GM12878 (cell line): ENCODE measurements at regions not wholly inside any gene's neighbourhood (a gene's known extent, or its start where the extent isn't known, plus 50 kb on each side); places are given as distances from the start of the nearest gene placed in this dataset.

Experiments
- ATAC-seq: fragments of 200-7000 bp; cut with Tn5 transposase; 3 replicates; pipeline ENCODE4 v1.9.1; 2020; ENCODE audit warnings: mild to moderate bottlenecking, moderate library complexity
- BruUV-seq: library from RNA; stranded (reverse); fragments of 400-500 nt; replicated peaks from 2 replicates; lab custom pipeline; 2021; lab: Mats Ljungman, UMichigan
- CTCF ChIA-PET: fragments of 300-600 bp; sonication (Branson Sonifier 250); formaldehyde crosslinking; extraction: SDS; loops from one replicate; lab custom pipeline; 2021; ENCODE audit warnings: inconsistent platforms; lab: Yijun Ruan, JAX
- POLR2A ChIA-PET: fragments of 350-600 bp; formaldehyde crosslinking; extraction: SDS; loops from one replicate; lab custom pipeline; 2021; ENCODE audit warnings: inconsistent platforms; lab: Charles Lee
- RAD21 ChIA-PET: fragments of 300-600 bp; sonication (Branson Sonifier 250); formaldehyde crosslinking; loops from one replicate; lab custom pipeline; 2023; ENCODE audit warnings: antibody characterized with exemption; ENCODE audit not compliant: unreplicated experiment; lab: Charles Lee
- SMC1A ChIA-PET: fragments of 300-600 bp; sonication (Branson Sonifier 250); formaldehyde crosslinking; loops from one replicate; lab custom pipeline; 2023; ENCODE audit not compliant: unreplicated experiment, uncharacterized antibody; lab: Charles Lee
- DNase-seq: peaks from one replicate; pipeline ENCODE4 v3.0.0-alpha.2; 2011; ENCODE audit warnings: low read depth, low spot score
- FAIRE-seq: peaks from 3 replicates; lab custom pipeline; 2011; peaks lifted over from hg19 to GRCh38; lab: Jason Lieb, UNC
- H2AFZ ChIP-seq: 2 replicates; pipeline ENCODE4 v1.6.0; 2011; ENCODE audit warnings: low read depth, low read length, control low read depth; ENCODE audit not compliant: control insufficient read depth
- H3K27ac ChIP-seq: 2 replicates; pipeline ENCODE4 v1.5.1; 2011; ENCODE audit warnings: control low read depth; ENCODE audit not compliant: control insufficient read depth, insufficient read depth
- H3K27me3 ChIP-seq, 2 experiments: replicated peaks in 1 of 2; 2 replicates each; pipeline versions ENCODE4 v1.6.0 to v1.6.1; 2011; ENCODE audit warnings: low read length in 1 of 2; ENCODE audit not compliant: control insufficient read depth in 2 of 2, insufficient read depth in 2 of 2
- H3K36me3 ChIP-seq, 2 experiments: 2 replicates each; pipeline ENCODE4 v1.5.1; 2011; ENCODE audit warnings: low read length in 1 of 2; ENCODE audit not compliant: control insufficient read depth in 2 of 2, insufficient read depth in 2 of 2
- H3K4me1 ChIP-seq: 2 replicates; pipeline ENCODE4 v1.6.1; 2011; ENCODE audit warnings: mild to moderate bottlenecking, low read length, moderate library complexity, mixed read lengths; ENCODE audit not compliant: control insufficient read depth, insufficient read depth
- H3K4me2 ChIP-seq: 2 replicates; pipeline ENCODE4 v1.6.0; 2011; ENCODE audit warnings: control low read depth; ENCODE audit not compliant: control insufficient read depth, insufficient read depth
- H3K4me3 ChIP-seq: fragments of 200-600 bp; sonication (generic); 2 replicates; pipeline ENCODE4 v1.5.1; 2016
- H3K79me2 ChIP-seq: 2 replicates; pipeline ENCODE4 v1.6.0; 2011; ENCODE audit warnings: low read length; ENCODE audit not compliant: control insufficient read depth, insufficient read depth
- H3K9ac ChIP-seq: 2 replicates; pipeline ENCODE4 v1.8.0; 2011; ENCODE audit warnings: low read length, control low read depth, mixed read lengths; ENCODE audit not compliant: control insufficient read depth, insufficient read depth
- H3K9me3 ChIP-seq: replicated peaks from 3 replicates; pipeline ENCODE4 v1.5.1; 2011; ENCODE audit warnings: mild to moderate bottlenecking, low read length; ENCODE audit not compliant: control insufficient read depth, insufficient read depth
- H4K20me1 ChIP-seq: 2 replicates; pipeline ENCODE4 v1.6.0; 2011; ENCODE audit not compliant: control insufficient read depth, insufficient read depth
- CEBPB ChIP-seq, 2 experiments: fragments of 150-350 bp in 1 of 2; IDR thresholded peaks; 2 replicates each; pipeline ENCODE4 v1.6.1; 2012 to 2014; ENCODE audit warnings: low read depth in 2 of 2, low read length in 2 of 2, borderline replicate concordance in 1 of 2, inconsistent platforms in 1 of 2
- CREM ChIP-seq: IDR thresholded peaks from 2 replicates; pipeline ENCODE4 v1.6.1; 2014; ENCODE audit warnings: antibody characterized with exemption, low read depth
- FOS ChIP-seq: IDR thresholded peaks from 3 replicates; pipeline ENCODE4 v1.6.1; 2011; ENCODE audit warnings: borderline replicate concordance; ENCODE audit not compliant: insufficient read length; ENCODE audit errors: extremely low read depth
- IKZF1 ChIP-seq: fragments of 450-650 bp; conservative IDR thresholded peaks from 2 replicates; pipeline ENCODE4 v1.6.1; 2017; ENCODE audit warnings: antibody characterized with exemption, mild to moderate bottlenecking
- NFIC ChIP-seq: IDR thresholded peaks from 2 replicates; pipeline ENCODE4 v1.6.1; 2012; ENCODE audit warnings: low read depth, mild to moderate bottlenecking, inconsistent platforms, low read length, moderate library complexity
- NFXL1 ChIP-seq: fragments of 450-650 bp; IDR thresholded peaks from 2 replicates; pipeline ENCODE4 v1.6.1; 2017; ENCODE audit warnings: antibody characterized with exemption, mild to moderate bottlenecking, borderline replicate concordance
- POLR2A ChIP-seq: IDR thresholded peaks from 2 replicates; pipeline ENCODE4 v1.6.1; 2011; ENCODE audit warnings: low read depth, mild to moderate bottlenecking, low read length
- POLR2AphosphoS2 ChIP-seq: IDR thresholded peaks from 2 replicates; pipeline ENCODE4 v1.6.1; 2011; ENCODE audit warnings: low read depth, mild to moderate bottlenecking, low read length, improper control_type of control experiment, moderate library complexity
- SKIL ChIP-seq: fragments of 450-650 bp; IDR thresholded peaks from 2 replicates; pipeline ENCODE4 v1.6.1; 2017; ENCODE audit warnings: mild to moderate bottlenecking, low read depth, inconsistent platforms; ENCODE audit not compliant: poor library complexity, severe bottlenecking
- TARDBP ChIP-seq: IDR thresholded peaks from 2 replicates; pipeline ENCODE4 v1.6.1; 2016; ENCODE audit warnings: borderline replicate concordance
- TBL1XR1 ChIP-seq: IDR thresholded peaks from 2 replicates; pipeline ENCODE4 v1.6.1; 2012; ENCODE audit warnings: low read depth, low read length, improper control_type of control experiment
- TCF7 ChIP-seq: IDR thresholded peaks from 2 replicates; pipeline ENCODE4 v1.6.1; 2014; ENCODE audit warnings: antibody characterized with exemption, borderline replicate concordance
- USF1 ChIP-seq: IDR thresholded peaks from 2 replicates; pipeline ENCODE4 v1.6.1; 2011; ENCODE audit warnings: borderline replicate concordance, low read depth, mild to moderate bottlenecking, moderate library complexity, mixed read lengths, low read length; ENCODE audit not compliant: insufficient read depth; ENCODE audit errors: extremely low read length
- YBX1 ChIP-seq: fragments of 450-650 bp; IDR thresholded peaks from 2 replicates; pipeline ENCODE4 v1.6.1; 2016; ENCODE audit warnings: antibody characterized with exemption
- ZSCAN29 ChIP-seq: fragments of 450-650 bp; IDR thresholded peaks from 2 replicates; pipeline ENCODE4 v1.6.1; 2017; ENCODE audit warnings: mild to moderate bottlenecking, moderate library complexity
- WGBS: methylation state at CpG from one replicate; pipeline ENCODE4 v1.1.6; 2016; ENCODE audit warnings: low lambda C conversion rate; ENCODE audit not compliant: insufficient replicate concordance, insufficient coverage; ENCODE audit errors: missing lambda C conversion rate; 5-methylcytosine and 5-hydroxymethylcytosine counted together
- in situ Hi-C: fragments of 300-500 bp; cut with MboI; formaldehyde crosslinking; loops from 9 replicates; pipeline ENCODE4 v1.14.3; 2018; ENCODE audit warnings: mixed read lengths
- intact Hi-C: fragments of 100-400 bp; cut with micrococcal nuclease; formaldehyde crosslinking; loops from one replicate; pipeline ENCODE4 v1.14.2; 2022; ENCODE audit not compliant: unreplicated experiment
- TF ChIP-seq, protein P1 (sequence below): fragments of 450-650 bp; formaldehyde crosslinking; IDR thresholded peaks from 2 replicates; pipeline ENCODE4 v1.4.0; 2020; ENCODE audit warnings: mild to moderate bottlenecking, moderate library complexity
- TF ChIP-seq, protein P2 (sequence below): fragments of 450-650 bp; IDR thresholded peaks from 2 replicates; pipeline ENCODE4 v1.6.1; 2017; ENCODE audit warnings: antibody characterized with exemption, mild to moderate bottlenecking, moderate library complexity

DNA sequence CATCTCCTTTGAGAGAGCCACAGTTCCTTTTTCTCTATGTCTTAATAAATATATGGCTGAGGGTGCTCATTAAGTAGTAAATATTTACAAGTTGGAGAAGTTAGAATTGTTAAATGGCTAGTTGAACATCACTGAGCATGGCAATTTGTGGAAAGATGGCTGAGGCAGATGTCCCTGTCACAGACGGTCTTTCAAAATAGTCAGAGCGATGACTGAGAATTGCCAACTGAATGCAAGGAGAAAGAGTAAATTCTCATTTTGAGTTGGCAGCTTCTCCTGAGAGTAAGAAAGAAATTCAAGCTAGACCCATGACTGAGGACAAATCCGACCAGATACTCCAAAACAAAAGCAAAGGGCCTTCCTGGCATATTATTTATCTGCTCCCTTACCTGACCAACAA is 617.9 kb downstream of the KCTD16 start:
- in situ Hi-C loops, result no loop called here
- POLR2A ChIA-PET, result no interaction called here
- no peak overlapping the region for H3K4me3 ChIP-seq
- FAIRE-seq (no peak), DNase-seq (no peak), ATAC-seq (no peak)
- BruUV-seq, result no TSS peak
- intact Hi-C loops, result no loop called here
- TF ChIP-seq CREM (no peak), TBL1XR1 (no peak), ZSCAN29 (no peak), FOS (no peak), SKIL (no peak), NFIC (no peak), POLR2A (no peak), YBX1 (no peak), POLR2AphosphoS2 (no peak), USF1 (no peak), IKZF1 (no peak), NFXL1 (no peak), CEBPB (IDR thresholded peaks at IDR 0.05; ENCODE audit: borderline replicate concordance in 1 of 2, low read depth in 2 of 2, low read length in 2 of 2) (no peak), TARDBP (no peak), TCF7 (no peak)
- TF ChIP-seq, protein P1, sequence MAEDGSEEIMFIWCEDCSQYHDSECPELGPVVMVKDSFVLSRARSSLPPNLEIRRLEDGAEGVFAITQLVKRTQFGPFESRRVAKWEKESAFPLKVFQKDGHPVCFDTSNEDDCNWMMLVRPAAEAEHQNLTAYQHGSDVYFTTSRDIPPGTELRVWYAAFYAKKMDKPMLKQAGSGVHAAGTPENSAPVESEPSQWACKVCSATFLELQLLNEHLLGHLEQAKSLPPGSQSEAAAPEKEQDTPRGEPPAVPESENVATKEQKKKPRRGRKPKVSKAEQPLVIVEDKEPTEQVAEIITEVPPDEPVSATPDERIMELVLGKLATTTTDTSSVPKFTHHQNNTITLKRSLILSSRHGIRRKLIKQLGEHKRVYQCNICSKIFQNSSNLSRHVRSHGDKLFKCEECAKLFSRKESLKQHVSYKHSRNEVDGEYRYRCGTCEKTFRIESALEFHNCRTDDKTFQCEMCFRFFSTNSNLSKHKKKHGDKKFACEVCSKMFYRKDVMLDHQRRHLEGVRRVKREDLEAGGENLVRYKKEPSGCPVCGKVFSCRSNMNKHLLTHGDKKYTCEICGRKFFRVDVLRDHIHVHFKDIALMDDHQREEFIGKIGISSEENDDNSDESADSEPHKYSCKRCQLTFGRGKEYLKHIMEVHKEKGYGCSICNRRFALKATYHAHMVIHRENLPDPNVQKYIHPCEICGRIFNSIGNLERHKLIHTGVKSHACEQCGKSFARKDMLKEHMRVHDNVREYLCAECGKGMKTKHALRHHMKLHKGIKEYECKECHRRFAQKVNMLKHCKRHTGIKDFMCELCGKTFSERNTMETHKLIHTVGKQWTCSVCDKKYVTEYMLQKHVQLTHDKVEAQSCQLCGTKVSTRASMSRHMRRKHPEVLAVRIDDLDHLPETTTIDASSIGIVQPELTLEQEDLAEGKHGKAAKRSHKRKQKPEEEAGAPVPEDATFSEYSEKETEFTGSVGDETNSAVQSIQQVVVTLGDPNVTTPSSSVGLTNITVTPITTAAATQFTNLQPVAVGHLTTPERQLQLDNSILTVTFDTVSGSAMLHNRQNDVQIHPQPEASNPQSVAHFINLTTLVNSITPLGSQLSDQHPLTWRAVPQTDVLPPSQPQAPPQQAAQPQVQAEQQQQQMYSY (CRISPR knock-in tag), result no peak
- TF ChIP-seq, protein P2, sequence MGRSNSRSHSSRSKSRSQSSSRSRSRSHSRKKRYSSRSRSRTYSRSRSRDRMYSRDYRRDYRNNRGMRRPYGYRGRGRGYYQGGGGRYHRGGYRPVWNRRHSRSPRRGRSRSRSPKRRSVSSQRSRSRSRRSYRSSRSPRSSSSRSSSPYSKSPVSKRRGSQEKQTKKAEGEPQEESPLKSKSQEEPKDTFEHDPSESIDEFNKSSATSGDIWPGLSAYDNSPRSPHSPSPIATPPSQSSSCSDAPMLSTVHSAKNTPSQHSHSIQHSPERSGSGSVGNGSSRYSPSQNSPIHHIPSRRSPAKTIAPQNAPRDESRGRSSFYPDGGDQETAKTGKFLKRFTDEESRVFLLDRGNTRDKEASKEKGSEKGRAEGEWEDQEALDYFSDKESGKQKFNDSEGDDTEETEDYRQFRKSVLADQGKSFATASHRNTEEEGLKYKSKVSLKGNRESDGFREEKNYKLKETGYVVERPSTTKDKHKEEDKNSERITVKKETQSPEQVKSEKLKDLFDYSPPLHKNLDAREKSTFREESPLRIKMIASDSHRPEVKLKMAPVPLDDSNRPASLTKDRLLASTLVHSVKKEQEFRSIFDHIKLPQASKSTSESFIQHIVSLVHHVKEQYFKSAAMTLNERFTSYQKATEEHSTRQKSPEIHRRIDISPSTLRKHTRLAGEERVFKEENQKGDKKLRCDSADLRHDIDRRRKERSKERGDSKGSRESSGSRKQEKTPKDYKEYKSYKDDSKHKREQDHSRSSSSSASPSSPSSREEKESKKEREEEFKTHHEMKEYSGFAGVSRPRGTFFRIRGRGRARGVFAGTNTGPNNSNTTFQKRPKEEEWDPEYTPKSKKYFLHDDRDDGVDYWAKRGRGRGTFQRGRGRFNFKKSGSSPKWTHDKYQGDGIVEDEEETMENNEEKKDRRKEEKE, result no peak
- no peak overlapping the region for H3K9ac ChIP-seq
- no peak overlapping the region for H3K4me2 ChIP-seq
- CTCF ChIA-PET, result no interaction called here
- RAD21 ChIA-PET, result no interaction called here
- no peak overlapping the region for H2AFZ ChIP-seq
- no peak overlapping the region for H3K27ac ChIP-seq
- no peaks in the 10 kb centered on the region for H4K20me1 ChIP-seq
- SMC1A ChIA-PET, result interaction anchor here (1.2 kb wide), 1 partner anchor 20 kb away, joined by 3 read pairs; no protein-coding TSS in a partner anchor
- no peaks in the 10 kb centered on the region for H3K9me3 ChIP-seq
- H3K4me1 ChIP-seq, result no peaks in the 10 kb centered on the region
- H3K27me3 ChIP-seq, result no peaks in the 10 kb centered on the region
- H3K79me2 ChIP-seq, result no peaks in the 10 kb centered on the region
- WGBS, result 0% methylated on average over 3 of the region's 3 CpGs
- no peaks in the 10 kb centered on the region for H3K36me3 ChIP-seq
